ENCODE measurements at regions not wholly inside any gene's neighbourhood (a gene's known extent, or its start where the extent isn't known, plus 50 kb on each side); places are given as distances from the start of the nearest gene placed in this dataset.

GRCh38 chr1:81165963-81166362 lies 634.8 kb upstream of the ADGRL2 start:
- H3K27ac ChIP-seq (replicated peaks) = no peak overlapping the region
- H3K4me3 ChIP-seq (replicated peaks; ENCODE audit: insufficient read depth, low read length) = no peak overlapping the region
- TF ChIP-seq GABPA (IDR thresholded peaks at IDR 0.05; ENCODE audit: low read depth) = no peak
- TF ChIP-seq SPI1 (IDR thresholded peaks at IDR 0.05; ENCODE audit: borderline replicate concordance, low read depth) = no peak
- no peak for TF ChIP-seq CTCF (IDR thresholded peaks at IDR 0.05; ENCODE audit: insufficient read depth, low read length)
- TF ChIP-seq POLR2AphosphoS5 (IDR thresholded peaks at IDR 0.05; ENCODE audit: low read depth) = no peak
- no peaks in the 10 kb centered on the region for H3K27me3 ChIP-seq (ENCODE audit: insufficient read depth, poor library complexity, severe bottlenecking)
- no peak for DNase-seq (ENCODE audit: low read depth in 1 of 2, low spot score in 1 of 2)

- no peak for DNase-seq (ENCODE audit: low read depth in 1 of 2, low spot score in 1 of 2)
- no peak overlapping the region for H3K4me3 ChIP-seq (replicated peaks; ENCODE audit: insufficient read depth, low read length)
- no peak for TF ChIP-seq POLR2AphosphoS5 (IDR thresholded peaks at IDR 0.05; ENCODE audit: low read depth)
- TF ChIP-seq REST (IDR thresholded peaks at IDR 0.05; ENCODE audit: insufficient replicate concordance, low read depth) = no peak
- no peak for TF ChIP-seq SPI1 (IDR thresholded peaks at IDR 0.05; ENCODE audit: borderline replicate concordance, low read depth)
- no peak for TF ChIP-seq GABPA (IDR thresholded peaks at IDR 0.05; ENCODE audit: low read depth)
- no peak for TF ChIP-seq CTCF (IDR thresholded peaks at IDR 0.05; ENCODE audit: insufficient read depth, low read length)
Observed at GRCh38 chr1:81160696-81161095, 640.0 kb upstream of the ADGRL2 start.

DNA sequence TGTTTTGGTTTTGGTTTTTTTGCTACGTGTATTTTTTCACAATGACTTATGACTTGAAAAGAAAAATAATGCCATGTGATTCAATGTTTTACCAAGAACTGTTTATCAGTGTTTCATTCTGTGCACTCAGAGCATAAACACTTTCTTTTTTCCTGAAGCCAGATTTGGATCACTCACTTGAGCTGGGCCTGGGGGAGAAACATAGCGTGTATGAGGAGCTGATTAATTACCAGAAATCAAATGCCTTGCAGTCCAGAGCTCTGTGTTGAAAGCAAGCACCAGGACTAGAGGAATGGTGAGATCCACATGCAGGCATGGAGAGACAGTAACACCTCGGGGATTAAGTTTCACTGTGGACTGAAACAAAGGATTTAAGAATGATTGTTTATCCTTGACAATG lies 642.1 kb upstream of the ADGRL2 start:
- H3K4me3 ChIP-seq (replicated peaks; ENCODE audit: insufficient read depth, low read length) = no peak overlapping the region
- H3K27ac ChIP-seq (replicated peaks) = no peak overlapping the region
- DNase-seq (ENCODE audit: low read depth in 1 of 2, low spot score in 1 of 2) = no peak
- no peak for TF ChIP-seq GABPA (IDR thresholded peaks at IDR 0.05; ENCODE audit: low read depth)
- no peak for TF ChIP-seq POLR2AphosphoS5 (IDR thresholded peaks at IDR 0.05; ENCODE audit: low read depth)
- TF ChIP-seq REST (IDR thresholded peaks at IDR 0.05; ENCODE audit: insufficient replicate concordance, low read depth) = no peak
- no peak for TF ChIP-seq CTCF (IDR thresholded peaks at IDR 0.05; ENCODE audit: insufficient read depth, low read length)
- TF ChIP-seq SPI1 (IDR thresholded peaks at IDR 0.05; ENCODE audit: borderline replicate concordance, low read depth) = no peak
- no peaks in the 10 kb centered on the region for H3K27me3 ChIP-seq (ENCODE audit: insufficient read depth, poor library complexity, severe bottlenecking)

More at GRCh38 chr1:81160696-81161095, 640.0 kb upstream of the ADGRL2 start:
- H3K27ac ChIP-seq (replicated peaks) = no peak overlapping the region
- H3K27me3 ChIP-seq (ENCODE audit: insufficient read depth, poor library complexity, severe bottlenecking) = no peaks in the 10 kb centered on the region

GRCh38 chr1:81157686-81158085 lies 643.0 kb upstream of the ADGRL2 start:
- Histone ChIP-seq H3K27ac (replicated peaks) (no peak overlapping the region), H3K4me3 (replicated peaks; ENCODE audit: insufficient read depth, low read length) (no peak overlapping the region), H3K27me3 (ENCODE audit: insufficient read depth, poor library complexity, severe bottlenecking) (no peaks in the 10 kb centered on the region)
- TF ChIP-seq POLR2AphosphoS5 (IDR thresholded peaks at IDR 0.05; ENCODE audit: low read depth) (no peak), REST (IDR thresholded peaks at IDR 0.05; ENCODE audit: insufficient replicate concordance, low read depth) (no peak), GABPA (IDR thresholded peaks at IDR 0.05; ENCODE audit: low read depth) (no peak), CTCF (IDR thresholded peaks at IDR 0.05; ENCODE audit: insufficient read depth, low read length) (no peak), SPI1 (IDR thresholded peaks at IDR 0.05; ENCODE audit: borderline replicate concordance, low read depth) (no peak)
- DNase-seq (ENCODE audit: low read depth in 1 of 2, low spot score in 1 of 2) = no peak
